Activated gamma-delta T cell treated with anti-CD3 and anti-CD28 coated beads, Interleukin-2, amount 50 U/mL, for 16 hours (primary cell): ENCODE measurements at regions not wholly inside any gene's neighbourhood (a gene's known extent, or its start where the extent isn't known, plus 50 kb on each side); places are given as distances from the start of the nearest gene placed in this dataset.

Source experiments
- DNase-seq: peaks from one replicate; pipeline ENCODE4 v3.0.0-alpha.2; 2020; ENCODE audit warnings: low read depth

- DNase-seq, result no peak
Measured at GRCh38 chr17:77602883-77603640, 355.4 kb upstream of the TNRC6C start.

GRCh38 chr17:77604301-77604972, 354.1 kb upstream of the TNRC6C start:
- DNase-seq, result no peak

- DNase-seq, result no peak
Measured at GRCh38 chr17:77604973-77605313, 353.6 kb upstream of the TNRC6C start.

- no peak for DNase-seq
Measured at GRCh38 chr17:77606146-77606864, 352.2 kb upstream of the TNRC6C start.

- DNase-seq, result no peak
Measured at GRCh38 chr17:77606865-77607210, 351.7 kb upstream of the TNRC6C start.

GRCh38 chr17:77607606-77608005, 350.9 kb upstream of the TNRC6C start:
- DNase-seq, result no peak

- no peak for DNase-seq
Measured at GRCh38 chr17:77608431-77608830, 350.1 kb upstream of the TNRC6C start.

- peak; percentile 51 for DNase-seq
Measured at GRCh38 chr17:77609553-77610517, 348.7 kb upstream of the TNRC6C start.

- DNase-seq, result no peak
Measured at GRCh38 chr17:77610518-77610893, 348.0 kb upstream of the TNRC6C start.

GRCh38 chr17:77610972-77611521, 347.5 kb upstream of the TNRC6C start:
- DNase-seq, result no peak

- DNase-seq, result no peak
Measured at GRCh38 chr17:77611791-77612502, 346.6 kb upstream of the TNRC6C start.

GRCh38 chr17:77613218-77613617, 345.3 kb upstream of the TNRC6C start:
- DNase-seq, result no peak

- DNase-seq, result no peak
Measured at GRCh38 chr17:77613627-77614026, 344.9 kb upstream of the TNRC6C start.

GRCh38 chr17:77615703-77616253, 342.7 kb upstream of the TNRC6C start:
- no peak for DNase-seq

- DNase-seq, result no peak
Measured at GRCh38 chr17:77616254-77616731, 342.2 kb upstream of the TNRC6C start.

GRCh38 chr17:77617516-77617915, 341.0 kb upstream of the TNRC6C start:
- DNase-seq, result no peak

GRCh38 chr17:77618173-77618572, 340.3 kb upstream of the TNRC6C start:
- DNase-seq, result no peak

- DNase-seq, result no peak
Measured at GRCh38 chr17:77618731-77619130, 339.8 kb upstream of the TNRC6C start.

- no peak for DNase-seq
Measured at GRCh38 chr17:77619326-77619725, 339.2 kb upstream of the TNRC6C start.

- no peak for DNase-seq
Measured at GRCh38 chr17:77619851-77620250, 338.7 kb upstream of the TNRC6C start.

- DNase-seq, result no peak
Measured at GRCh38 chr17:77620282-77620681, 338.2 kb upstream of the TNRC6C start.
